SIG-M5 (cell line): ENCODE measurements at regions not wholly inside any gene's neighbourhood (a gene's known extent, or its start where the extent isn't known, plus 50 kb on each side); places are given as distances from the start of the nearest gene placed in this dataset.
"Not testable (repeated sequence)": the region's sequence is repeated elsewhere in the genome, so short reads cannot be mapped to it uniquely, and the experiment has no call there.

ENCODE experiments used
- DNase-seq: peaks from one replicate; lab custom pipeline; 2025; lab: John Stamatoyannopoulos, UW

- no peak for DNase-seq
Measured at GRCh38 chr15:69601711-69602504, 149.3 kb downstream of the RPLP1 start.

- no peak for DNase-seq
Measured at GRCh38 chr15:69602921-69603320, 150.3 kb downstream of the RPLP1 start.

GRCh38 chr15:69603369-69604071 is 150.9 kb downstream of the RPLP1 start:
- no peak for DNase-seq

- no peak for DNase-seq
Measured at GRCh38 chr15:69604072-69604411, 151.4 kb downstream of the RPLP1 start.

GRCh38 chr15:69606144-69606543 is 153.5 kb downstream of the RPLP1 start:
- DNase-seq, result no peak

GRCh38 chr15:69606921-69607500 is 154.4 kb downstream of the RPLP1 start:
- DNase-seq, result peak; percentile 6

GRCh38 chr15:69608661-69609060 is 156.0 kb downstream of the RPLP1 start:
- no peak for DNase-seq

GRCh38 chr15:69609176-69609575 is 156.6 kb downstream of the RPLP1 start:
- DNase-seq, result no peak

- no peak for DNase-seq
Measured at GRCh38 chr15:69609776-69610175, 157.2 kb downstream of the RPLP1 start.

- DNase-seq, result peak; percentile 26
Measured at GRCh38 chr15:69610277-69610676, 157.7 kb downstream of the RPLP1 start.

- DNase-seq, result no peak
Measured at GRCh38 chr15:69610858-69611257, 158.2 kb downstream of the RPLP1 start.

GRCh38 chr15:69612112-69612511 is 159.5 kb downstream of the RPLP1 start:
- DNase-seq, result no peak

- no peak for DNase-seq
Measured at GRCh38 chr15:69613182-69613581, 160.6 kb downstream of the RPLP1 start.

- no peak for DNase-seq
Measured at GRCh38 chr15:69613988-69614387, 161.4 kb downstream of the RPLP1 start.

GRCh38 chr15:69615736-69616135 is 163.1 kb downstream of the RPLP1 start:
- no peak for DNase-seq

GRCh38 chr15:69616558-69616957 is 163.9 kb downstream of the RPLP1 start:
- DNase-seq, result no peak

- DNase-seq, result not testable (repeated sequence)
Measured at GRCh38 chr15:69617144-69617543, 164.5 kb downstream of the RPLP1 start.

- DNase-seq, result no peak
Measured at GRCh38 chr15:69623392-69624154, 171.0 kb downstream of the RPLP1 start.

GRCh38 chr15:69624155-69624520 is 171.5 kb downstream of the RPLP1 start:
- no peak for DNase-seq

GRCh38 chr15:69624816-69625215 is 172.2 kb downstream of the RPLP1 start:
- DNase-seq, result no peak

- no peak for DNase-seq
Measured at GRCh38 chr15:69625328-69625727, 172.7 kb downstream of the RPLP1 start.
